ENCODE measurements at regions not wholly inside any gene's neighbourhood (a gene's known extent, or its start where the extent isn't known, plus 50 kb on each side); places are given as distances from the start of the nearest gene placed in this dataset.

DNA sequence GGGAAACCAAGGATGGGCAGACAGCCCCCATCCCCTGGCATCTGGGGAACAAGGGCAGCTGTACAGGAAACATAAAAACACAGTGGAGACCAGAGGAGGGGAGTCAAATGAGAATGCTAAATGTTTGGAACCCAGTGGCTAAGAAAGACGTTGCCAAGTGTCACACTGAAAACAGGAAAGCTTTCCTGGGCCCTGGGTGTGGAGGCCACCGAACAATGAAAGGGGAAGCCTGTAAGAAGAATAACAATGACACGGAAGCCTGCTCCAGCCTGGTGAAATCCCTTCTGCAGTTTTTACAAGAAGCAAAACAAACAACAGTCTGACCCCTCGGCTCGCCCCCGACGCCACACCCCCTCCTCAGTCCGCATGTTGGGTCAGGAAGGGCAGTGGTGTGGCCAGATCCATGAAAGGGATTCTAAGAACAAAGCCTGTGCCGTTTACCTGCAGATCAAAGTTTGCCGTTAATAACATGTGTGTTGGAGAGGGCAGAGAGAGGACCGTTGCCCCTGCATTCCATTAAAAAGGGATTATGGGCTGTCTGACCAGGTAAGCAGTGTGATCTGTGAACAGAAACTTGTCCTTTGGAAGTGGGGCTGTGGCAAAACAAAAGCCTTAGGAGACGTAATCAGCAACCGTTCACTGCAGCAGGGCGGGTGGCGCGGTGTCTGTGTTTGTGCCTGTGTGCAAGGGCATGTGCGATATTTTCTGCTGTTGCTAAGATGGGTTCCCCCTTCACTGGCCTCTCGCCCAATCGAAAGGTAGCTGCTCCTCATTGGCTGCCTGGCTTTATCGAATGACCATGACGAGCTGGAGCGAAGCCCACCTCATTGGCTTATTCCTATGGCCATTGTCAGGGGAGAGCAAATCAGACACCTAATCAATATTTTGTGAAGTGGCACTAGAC, 113.7 kb upstream of the BLID start:
- no peak for DNase-seq (ENCODE audit: low read depth)

DNA sequence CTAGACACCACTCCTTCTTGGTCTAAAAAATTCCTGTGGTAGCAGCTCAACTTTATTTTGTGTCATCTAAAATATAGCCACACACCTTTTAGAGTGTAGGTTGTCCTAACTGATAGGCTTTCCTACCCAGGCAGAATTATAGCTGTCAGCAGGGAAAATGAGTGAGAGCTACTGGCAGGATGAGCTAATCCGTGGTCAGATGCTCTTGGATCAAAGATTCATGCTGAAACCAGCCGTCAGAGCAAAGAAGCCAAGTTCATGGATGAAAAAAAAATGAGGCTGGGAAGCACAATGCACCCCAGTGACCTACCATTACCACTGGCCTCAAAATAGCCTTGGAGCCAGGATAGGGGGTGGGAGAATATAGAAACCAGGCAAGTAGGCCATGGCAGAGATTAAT, 113.1 kb upstream of the BLID start:
- peak; percentile 62 for DNase-seq (ENCODE audit: low read depth)

DNA sequence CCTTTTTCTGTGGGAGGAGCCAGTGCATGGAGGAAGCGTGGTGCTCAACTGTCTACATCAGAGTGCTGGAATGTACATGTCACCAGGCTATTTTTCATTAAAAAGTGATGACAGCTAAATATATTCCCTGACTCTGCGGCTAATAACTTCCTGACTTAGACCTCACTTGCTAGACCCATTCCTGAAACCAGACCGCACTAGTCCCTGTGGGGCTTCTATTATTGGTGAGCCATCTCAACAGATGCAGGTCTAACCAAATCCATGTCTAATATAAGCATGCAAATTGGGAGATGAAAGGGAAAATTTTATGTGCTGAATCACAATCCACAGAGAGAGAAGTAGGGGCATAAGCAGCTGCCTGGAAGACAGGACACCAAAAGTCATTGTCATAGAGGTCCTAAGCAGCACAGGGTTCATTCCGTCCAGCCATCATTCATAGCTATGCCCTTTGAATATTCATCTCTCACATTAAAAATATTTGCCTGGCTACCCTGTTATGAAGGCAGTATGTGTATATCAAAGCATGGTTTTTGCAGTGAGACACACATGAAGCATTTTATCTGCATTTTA, 110.9 kb upstream of the BLID start:
- peak; percentile 67 for DNase-seq (ENCODE audit: low read depth)

DNA sequence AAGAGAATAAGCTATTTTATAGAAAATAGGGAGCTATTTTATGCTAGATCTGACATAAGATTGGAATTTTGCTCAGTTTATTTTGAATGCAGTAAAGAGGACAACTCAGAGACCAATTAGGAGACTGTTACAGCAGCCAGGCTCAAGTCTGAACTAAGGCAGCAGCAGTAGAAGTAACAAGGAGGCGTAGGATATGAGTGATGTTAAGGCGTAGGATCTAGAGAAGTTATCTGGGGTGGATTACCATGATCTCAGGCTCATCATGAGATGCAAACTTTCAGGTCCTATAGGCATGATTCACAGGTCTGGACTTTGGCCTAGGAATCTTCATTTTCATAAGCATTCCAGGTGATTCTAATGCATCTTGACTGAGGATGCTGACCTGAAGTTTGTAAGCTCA, 108.9 kb upstream of the BLID start:
- DNase-seq (ENCODE audit: low read depth) = no peak

DNA sequence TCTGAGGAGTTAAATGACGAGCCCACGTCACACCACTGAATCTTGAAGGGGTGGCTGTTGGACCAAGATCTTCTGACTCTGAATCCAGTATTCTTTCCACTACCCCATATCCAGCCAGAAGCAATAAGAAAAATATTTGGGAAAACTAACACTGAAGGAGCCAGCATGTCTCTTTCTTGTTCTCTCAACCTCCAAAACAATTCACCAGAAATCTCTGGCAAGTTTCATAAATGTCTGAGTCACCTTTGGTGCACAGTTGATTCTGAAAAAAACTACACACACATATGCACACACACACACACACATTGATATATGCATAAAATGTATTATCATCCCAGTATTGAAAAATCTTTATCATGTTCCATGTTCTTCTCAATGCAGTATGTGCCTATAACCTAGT, 104.3 kb upstream of the BLID start:
- DNase-seq (ENCODE audit: low read depth) = no peak

DNA sequence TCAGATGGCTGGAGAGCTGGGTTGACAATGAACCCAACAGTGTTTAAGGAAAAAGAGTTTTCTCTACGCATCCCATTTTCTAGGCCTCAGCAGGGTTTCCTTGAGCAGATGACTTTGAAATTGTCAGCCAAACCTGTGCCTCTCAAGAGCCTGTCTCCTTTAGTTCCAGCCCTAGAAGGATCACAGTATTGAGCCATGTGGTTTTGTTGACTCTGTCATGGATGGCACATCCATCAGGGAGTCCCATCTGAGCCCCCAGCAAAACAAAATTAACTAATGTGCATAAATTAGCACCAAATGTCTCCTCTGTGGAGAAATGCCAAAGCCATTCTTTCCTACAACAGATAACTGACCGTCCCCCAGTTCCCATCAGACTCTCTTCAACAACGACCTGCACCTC, 103.8 kb upstream of the BLID start:
- DNase-seq (ENCODE audit: low read depth) = no peak

DNA sequence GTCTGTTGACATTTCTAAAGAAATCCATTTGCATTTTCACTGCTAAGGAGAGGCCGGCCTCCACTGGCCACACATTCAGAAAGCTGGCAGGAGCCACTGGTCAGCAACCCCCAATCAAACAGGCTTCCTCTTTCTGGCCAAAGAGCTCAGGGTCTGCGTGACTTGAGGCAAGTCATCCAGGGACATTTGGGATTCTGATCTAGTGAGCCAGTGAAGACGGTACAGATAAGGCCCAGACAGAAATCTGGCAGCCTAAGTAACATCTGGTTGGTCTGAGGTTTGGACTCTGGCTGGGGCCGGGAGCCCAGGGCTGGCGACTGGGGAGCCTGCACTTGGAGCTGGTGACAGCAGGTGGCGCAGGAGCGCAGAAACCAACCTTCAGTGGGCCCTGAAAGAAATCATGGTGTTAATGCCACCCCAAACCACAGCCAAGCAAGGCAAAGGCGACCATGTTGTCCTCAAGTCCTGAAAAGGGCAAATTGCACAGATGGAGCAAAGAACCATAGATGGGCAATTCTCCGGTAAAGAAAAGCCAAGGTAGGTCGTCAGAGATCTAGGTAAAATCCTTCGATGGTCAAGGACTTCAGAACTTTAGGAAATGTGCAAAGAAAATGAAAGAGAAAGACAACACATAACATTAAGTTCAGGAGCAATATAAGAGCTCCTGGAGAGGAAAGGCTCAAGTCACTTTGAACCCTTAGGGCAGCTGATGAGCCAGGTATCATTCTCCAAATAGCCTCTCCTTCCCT, 99.4 kb upstream of the BLID start:
- DNase-seq (ENCODE audit: low read depth) = peak; percentile 94

DNA sequence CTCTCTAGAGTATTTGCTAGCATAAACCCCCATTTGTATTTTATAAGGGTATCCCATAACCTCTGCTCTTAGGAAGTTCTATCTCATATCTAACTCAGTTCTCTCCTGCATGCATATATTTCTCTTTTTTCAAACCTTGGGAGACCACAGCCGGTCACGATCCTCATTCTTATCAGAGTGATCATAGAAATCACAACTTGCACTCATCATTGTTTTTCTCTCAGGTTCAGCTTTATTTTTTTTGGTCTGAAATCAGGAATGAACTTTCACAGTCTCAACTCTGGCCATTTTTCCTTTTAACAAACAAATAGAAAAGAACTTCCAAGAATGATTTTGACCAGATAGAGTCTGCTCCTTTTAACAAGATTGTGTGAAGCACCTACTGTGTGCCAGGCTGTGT, 98.6 kb upstream of the BLID start:
- DNase-seq (ENCODE audit: low read depth) = no peak

DNA sequence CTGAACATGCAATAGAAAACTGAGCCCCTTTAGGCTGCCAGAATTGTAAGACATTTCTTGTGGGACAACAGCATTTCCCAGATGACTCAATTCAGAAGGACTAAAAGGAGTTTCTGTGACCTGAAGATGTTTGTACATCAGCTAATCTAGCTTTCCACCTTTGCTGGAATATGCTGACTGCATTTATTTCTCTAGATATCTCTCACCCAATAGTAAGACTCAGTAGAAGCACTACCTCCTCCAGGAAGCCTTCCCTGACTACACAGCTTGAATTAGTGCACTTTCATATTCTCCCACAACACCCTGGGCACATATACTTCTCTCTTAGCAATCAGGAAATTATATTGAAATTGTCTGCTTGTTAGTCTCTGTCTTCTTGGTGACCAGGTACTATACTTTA, 98.1 kb upstream of the BLID start:
- DNase-seq (ENCODE audit: low read depth) = no peak

DNA sequence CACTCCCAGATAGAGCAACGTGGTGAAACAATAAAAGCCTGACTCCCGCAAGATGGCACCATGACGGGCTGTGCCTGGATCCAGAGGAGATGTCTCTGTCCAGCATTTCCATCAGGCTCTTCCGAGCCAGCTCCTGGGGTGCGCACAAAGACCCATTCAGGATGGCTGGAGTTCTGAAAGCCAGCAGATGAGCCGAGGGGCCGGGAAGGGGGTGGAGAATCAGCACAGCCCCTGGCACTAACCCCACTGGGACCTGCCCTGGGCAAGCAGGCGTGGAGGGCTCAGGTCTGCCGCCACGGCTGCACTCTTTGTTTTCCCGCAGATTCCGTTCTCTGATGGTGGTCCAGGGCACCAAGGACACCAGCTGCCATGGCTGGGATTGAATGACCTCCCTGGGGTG, 97.2 kb upstream of the BLID start:
- no peak for DNase-seq (ENCODE audit: low read depth)

DNA sequence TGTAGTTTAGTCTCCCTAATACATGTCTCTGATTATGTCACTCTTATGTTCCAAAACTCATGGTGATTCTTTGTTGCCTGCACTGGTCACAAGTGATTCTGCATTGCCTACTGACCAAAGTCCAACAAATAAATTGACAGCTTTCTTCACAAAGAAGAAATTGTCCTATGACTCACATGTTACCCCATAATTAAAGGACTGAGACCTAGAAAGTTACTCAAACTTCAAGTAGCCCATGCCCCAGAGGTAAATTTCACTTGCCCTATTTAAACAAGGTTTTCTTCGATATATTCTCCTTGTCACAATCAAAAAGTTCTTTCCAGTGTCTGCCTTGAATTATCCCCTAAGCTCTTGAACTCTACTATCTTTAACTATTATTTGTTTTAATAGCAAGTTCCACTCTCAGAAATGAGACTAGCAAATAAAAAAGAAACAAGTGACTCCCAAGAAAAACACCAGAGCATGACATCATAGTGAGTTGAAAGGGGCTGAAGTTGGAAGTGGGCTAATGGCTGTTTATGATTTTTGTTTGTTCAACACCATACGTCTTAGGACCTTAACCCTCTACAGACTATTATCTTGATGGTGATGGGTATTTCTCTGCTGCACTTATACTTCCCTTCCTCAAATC, 94.5 kb upstream of the BLID start:
- no peak for DNase-seq (ENCODE audit: low read depth)

DNA sequence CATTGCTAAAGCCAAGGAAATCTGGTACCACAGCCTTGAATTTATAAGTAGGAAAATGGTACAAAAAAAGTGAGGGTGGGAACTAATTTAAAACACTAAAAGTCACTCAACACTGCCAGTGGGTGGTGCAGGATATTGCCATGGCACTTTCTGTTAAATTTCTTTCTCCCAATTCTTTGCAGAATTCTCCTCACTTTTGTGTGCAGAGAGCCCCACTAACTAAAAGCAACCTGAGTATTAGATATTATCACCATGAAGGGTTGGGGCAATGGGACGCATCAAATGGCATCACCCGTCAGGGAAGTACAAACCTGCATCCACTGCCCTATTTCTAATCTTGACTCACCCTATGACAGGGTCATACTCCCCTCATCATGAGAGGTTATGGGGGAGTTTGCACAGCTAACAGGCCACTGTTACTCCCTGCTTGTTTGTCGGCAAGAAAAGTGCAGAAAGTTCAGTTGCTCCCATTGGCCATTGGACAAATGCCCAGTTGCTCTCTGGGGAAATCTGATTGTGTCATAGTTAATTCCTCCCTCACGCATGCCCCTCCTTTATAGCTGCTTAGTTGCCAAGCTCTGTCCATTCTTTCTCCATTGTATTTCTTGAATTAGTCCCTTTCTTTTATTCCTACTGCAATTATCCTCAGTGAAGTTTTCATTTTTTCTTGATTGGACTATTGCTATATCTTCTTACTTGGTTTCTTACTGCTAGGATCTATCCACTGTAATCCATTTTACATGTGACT, 93.8 kb upstream of the BLID start:
- DNase-seq (ENCODE audit: low read depth) = peak; percentile 82

DNA sequence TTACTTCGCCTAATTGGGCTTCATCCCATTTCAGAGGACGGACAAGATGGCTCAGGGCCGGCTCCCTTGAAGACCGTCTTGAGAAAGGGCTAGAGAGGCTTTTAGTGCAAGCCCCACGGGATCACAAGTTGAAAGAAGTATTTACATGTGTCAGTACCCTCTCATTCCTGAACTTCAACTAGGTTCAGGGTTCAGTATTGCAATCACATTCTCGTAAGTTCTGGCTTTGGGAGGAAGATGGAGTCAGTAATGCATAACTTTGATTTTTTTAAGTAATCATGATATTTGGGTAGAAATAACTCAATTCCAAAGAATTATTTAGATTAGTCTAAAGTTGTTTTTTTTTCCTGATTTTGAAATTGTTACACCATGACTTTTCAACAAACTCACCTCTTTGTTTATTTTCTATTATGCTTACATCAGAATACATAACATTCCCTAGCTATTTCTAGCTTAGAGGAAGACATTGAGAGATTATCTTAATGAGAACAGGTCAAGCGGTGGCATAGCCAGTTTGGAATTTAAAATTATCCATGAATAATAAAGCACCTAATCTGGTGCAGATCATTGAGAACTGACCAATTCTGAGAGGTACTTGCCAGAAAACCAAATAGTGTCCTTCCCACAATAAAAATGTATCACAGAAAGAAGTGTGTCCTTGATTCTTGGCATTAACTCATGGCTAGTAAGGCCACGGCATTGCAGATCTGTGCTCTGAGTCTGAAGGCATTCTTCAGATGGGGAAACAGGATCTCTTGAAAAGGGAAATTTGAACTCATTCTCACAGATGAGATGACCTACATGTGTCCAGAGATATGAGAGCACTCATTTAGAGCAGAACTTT, 92.1 kb upstream of the BLID start:
- DNase-seq (ENCODE audit: low read depth) = no peak

DNA sequence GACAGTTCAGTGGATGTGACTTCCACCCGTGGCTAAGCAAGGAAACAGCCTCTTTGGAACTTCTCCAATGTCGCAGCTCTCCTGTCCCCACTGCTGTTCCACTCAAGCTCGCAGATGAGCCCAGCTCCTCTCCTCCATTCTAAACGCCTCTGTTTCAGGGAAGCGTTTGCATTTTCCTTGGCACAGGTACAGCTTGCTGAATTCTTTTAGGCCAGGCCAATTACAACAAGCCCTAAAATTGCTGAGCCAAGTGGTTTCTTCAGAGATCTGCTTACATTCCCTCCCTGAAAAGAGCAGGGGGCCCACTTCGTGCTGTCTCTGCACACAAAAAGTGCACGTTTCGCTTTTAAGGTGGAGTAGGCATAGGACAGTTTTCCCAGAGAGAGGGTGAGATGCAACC, 91.5 kb upstream of the BLID start:
- peak; percentile 69 for DNase-seq (ENCODE audit: low read depth)

DNA sequence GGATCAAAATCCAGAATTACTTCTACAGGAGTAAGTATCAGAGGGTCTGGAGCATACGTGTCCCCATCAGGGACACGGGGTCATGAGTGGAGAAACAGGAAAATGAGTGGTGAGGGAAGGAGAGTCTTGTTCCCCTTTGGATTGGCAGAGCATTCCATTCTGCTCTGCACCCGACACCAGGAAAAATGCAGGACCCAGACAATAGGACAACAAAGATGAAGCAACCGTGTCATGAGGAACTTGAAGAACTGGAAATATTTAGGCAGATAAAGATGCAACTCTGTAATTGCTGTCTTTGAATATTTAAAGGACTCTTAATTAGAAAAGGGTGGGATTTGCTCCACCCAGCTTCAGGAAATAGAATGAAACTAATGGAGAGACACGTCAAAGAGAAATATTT, 89.0 kb upstream of the BLID start:
- no peak for DNase-seq (ENCODE audit: low read depth)

DNA sequence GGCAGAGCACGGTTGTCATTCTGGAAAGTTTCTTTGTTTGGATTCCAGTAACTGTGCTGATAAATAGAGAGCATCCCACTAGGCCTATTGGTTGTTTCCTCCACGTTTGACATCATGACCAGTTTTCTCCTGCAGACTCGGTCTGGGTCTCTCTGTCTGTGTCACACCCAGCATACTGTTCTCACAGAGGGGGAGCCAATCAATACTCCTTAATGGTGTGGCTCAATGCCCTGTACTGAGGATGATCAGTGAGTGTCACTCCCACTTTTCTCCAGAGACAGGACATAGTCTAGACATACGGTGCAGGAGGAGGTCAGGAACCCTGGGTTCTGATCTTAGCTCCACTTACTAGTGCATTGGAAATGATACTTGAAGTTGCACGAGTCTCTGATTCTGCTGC, 88.2 kb upstream of the BLID start:
- DNase-seq (ENCODE audit: low read depth) = no peak

DNA sequence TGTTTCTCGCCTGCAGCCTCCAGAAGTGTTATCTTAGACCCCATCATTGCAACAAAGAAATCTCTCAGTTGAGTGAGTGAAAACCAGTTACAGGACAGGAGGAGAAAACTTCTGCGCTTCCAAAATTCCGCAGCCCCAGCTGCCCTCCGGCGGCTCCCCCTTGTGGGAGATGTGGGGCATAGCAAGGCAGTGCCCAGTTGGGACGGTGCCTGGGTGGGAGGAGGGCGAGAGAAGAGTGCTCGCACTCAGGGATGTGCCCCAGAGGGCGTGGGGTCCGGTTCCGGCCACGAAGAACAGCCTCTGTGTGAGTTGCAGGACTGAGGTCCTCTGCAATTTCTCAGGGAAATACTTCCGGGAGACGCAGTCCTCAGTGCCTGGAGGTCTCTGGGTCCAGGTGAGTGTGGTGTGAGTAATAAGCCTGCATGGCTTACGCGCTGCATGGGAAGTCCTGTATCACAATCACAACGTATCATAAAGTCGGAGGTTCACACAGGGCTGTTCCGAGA, 87.0 kb upstream of the BLID start:
- peak; percentile 61 for DNase-seq (ENCODE audit: low read depth)

DNA sequence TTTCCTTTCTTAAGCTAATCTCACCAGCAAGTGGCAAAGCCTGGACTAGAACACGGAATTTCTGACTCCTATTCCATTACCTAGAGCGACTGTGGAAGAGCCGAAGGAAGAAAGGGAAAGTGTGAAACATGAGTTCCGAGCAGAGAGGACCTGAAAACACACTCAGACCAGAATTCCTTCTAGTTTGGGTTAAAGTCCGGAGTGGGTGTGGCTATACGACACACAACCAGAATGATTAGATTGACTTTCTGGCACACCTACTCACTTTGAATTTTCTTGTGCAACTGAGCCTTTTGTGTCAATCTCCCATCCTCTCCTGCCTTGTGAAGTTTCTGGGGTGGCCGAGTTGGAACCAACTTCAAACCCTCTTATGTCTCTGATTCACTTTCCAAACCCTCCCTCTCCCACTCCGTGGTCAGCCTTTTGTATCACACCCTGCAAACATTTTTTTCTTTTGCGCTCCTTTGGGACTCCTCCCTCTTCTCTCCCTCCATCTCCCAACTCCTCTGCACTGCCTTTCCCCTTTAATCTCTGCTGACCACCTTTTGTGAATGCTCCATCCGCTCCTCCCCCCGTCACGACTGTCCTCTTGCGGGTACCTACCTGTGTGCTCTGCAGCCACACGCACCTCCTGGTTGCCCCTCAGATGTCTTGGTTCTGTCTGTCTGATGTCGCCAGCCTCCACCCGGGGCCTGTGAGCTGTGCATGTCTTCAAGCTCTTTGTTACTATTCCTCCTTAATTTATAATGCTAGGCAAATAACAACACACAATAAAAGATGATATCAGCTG, 86.3 kb upstream of the BLID start:
- peak; percentile 83 for DNase-seq (ENCODE audit: low read depth)

DNA sequence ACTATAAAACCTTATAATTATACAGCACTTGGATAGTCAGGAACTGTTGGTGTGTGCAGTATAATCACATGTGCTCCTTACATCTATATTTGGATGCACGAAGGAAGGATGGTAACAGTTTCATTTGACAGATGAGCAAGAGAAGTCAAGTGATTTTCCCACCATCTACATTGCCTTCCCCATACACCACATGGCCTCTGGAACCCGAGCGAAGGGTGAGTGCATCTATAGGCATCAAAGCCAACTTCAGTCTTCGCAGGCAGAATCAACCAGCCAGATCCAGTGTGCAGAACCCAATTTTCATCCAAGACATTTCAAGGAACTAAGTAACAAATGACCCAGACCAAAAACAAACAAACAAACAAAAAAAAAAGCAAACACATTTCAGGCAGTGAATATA, 85.1 kb upstream of the BLID start:
- no peak for DNase-seq (ENCODE audit: low read depth)

DNA sequence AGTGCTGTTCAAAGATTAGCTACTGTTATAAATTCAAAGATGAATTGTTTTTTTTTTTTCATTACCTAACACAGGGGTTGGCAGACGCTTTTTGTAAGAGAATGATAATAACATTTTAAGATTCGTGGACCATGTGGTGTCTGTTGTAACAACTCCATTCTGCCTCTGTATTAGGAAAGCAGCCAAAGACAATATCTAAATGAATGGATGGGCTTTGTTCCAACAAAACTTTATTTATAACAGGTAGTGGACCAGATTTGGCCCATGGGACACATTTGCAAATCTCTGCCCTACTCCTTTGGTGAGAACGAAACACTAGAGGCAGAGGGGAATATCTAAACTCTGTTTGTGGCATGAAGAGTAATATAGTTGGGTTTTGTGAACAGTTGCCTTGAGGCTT, 83.6 kb upstream of the BLID start:
- no peak for DNase-seq (ENCODE audit: low read depth)

All from stromal cell of bone marrow (primary cell).